Panc1 (cell line): ENCODE measurements at regions not wholly inside any gene's neighbourhood (a gene's known extent, or its start where the extent isn't known, plus 50 kb on each side); places are given as distances from the start of the nearest gene placed in this dataset.
"Not testable (repeated sequence)": the region's sequence is repeated elsewhere in the genome, so short reads cannot be mapped to it uniquely, and the experiment has no call there.

Source experiments
- POLR2AphosphoS5 ChIP-seq: IDR thresholded peaks from 2 replicates; pipeline ENCODE4 v1.6.1; 2012; ENCODE audit warnings: mild to moderate bottlenecking, low read depth, low read length, moderate library complexity
- REST ChIP-seq, 2 experiments: IDR thresholded peaks; 2 replicates each; pipeline ENCODE4 v1.6.1; 2011 to 2012; ENCODE audit warnings: low read depth in 2 of 2, control low read depth in 1 of 2, low read length in 1 of 2, mild to moderate bottlenecking in 1 of 2, moderate library complexity in 1 of 2; ENCODE audit not compliant: insufficient read depth in 1 of 2
- TF ChIP-seq, protein P1 (sequence below): fragments of 450-650 bp; IDR thresholded peaks from 2 replicates; pipeline ENCODE4 v1.5.1; 2017; ENCODE audit warnings: mild to moderate bottlenecking

GRCh38 chr15:30833379-30833778, 70.3 kb upstream of the FAN1 start:
- TF ChIP-seq, protein P1, sequence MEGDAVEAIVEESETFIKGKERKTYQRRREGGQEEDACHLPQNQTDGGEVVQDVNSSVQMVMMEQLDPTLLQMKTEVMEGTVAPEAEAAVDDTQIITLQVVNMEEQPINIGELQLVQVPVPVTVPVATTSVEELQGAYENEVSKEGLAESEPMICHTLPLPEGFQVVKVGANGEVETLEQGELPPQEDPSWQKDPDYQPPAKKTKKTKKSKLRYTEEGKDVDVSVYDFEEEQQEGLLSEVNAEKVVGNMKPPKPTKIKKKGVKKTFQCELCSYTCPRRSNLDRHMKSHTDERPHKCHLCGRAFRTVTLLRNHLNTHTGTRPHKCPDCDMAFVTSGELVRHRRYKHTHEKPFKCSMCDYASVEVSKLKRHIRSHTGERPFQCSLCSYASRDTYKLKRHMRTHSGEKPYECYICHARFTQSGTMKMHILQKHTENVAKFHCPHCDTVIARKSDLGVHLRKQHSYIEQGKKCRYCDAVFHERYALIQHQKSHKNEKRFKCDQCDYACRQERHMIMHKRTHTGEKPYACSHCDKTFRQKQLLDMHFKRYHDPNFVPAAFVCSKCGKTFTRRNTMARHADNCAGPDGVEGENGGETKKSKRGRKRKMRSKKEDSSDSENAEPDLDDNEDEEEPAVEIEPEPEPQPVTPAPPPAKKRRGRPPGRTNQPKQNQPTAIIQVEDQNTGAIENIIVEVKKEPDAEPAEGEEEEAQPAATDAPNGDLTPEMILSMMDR, result not testable (repeated sequence)
- not testable (repeated sequence) for TF ChIP-seq POLR2AphosphoS5; REST (IDR thresholded peaks at IDR 0.05; ENCODE audit: insufficient read depth in 1 of 2, low read depth in 2 of 2, low read length in 1 of 2)
